ENCODE measurements at regions not wholly inside any gene's neighbourhood (a gene's known extent, or its start where the extent isn't known, plus 50 kb on each side); places are given as distances from the start of the nearest gene placed in this dataset.

DNA sequence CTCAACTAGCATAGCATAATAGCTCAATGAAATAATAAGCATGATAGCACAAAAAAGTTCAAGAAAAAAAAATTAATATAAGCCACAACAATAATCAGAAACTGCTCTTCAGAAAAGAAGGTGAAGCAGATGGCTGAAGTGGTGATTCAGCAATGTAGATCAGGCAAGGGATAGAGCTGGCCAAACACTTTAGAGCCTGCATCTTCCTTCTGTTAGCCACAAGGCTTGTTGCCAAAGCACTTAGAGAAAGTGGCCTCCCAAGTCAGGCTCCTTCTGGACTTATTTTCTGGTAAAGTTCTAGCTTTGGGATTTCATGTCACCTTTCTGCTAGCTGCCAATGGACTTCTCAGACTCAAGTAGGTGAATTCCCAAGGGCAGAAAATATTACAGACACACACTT lies 60.3 kb upstream of the C1orf87 start:
- ATAC-seq (ENCODE audit: low FRiP score) (no peak), DNase-seq (ENCODE audit: low spot score) (no peak)
- TF ChIP-seq, protein P1, sequence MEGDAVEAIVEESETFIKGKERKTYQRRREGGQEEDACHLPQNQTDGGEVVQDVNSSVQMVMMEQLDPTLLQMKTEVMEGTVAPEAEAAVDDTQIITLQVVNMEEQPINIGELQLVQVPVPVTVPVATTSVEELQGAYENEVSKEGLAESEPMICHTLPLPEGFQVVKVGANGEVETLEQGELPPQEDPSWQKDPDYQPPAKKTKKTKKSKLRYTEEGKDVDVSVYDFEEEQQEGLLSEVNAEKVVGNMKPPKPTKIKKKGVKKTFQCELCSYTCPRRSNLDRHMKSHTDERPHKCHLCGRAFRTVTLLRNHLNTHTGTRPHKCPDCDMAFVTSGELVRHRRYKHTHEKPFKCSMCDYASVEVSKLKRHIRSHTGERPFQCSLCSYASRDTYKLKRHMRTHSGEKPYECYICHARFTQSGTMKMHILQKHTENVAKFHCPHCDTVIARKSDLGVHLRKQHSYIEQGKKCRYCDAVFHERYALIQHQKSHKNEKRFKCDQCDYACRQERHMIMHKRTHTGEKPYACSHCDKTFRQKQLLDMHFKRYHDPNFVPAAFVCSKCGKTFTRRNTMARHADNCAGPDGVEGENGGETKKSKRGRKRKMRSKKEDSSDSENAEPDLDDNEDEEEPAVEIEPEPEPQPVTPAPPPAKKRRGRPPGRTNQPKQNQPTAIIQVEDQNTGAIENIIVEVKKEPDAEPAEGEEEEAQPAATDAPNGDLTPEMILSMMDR (IDR thresholded peaks at IDR 0.05), result no peak

DNA sequence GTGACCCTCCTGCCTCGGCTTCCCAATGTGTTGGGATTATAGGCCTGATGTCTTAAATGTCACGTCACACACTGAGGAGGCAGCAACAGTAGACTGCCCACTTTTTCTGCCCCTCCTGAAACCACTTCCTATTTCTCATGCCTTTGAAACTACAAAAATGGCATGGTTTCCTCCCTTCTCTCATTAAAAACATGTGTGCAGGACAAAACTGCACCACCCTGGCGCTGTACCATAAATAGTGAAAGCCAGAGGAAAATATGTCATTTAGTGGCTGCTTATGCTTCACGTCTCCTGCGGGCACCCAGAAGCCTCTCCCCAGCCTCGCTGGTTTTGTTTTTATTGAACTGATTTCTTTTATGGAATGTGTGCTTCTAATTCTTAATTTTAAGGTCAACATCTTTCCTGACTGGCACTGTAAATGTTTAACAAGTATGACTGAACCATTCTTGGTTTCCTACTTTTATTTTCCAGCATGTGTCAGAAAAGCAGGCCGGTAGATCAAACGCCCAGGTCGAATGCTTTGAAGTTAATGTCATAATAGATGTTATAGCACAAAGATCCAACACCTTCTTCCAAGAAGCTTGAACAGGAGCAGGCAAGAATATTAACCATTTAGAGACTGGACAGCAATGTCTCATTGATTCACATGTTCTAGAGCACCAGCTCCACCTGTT lies 59.6 kb upstream of the C1orf87 start:
- ATAC-seq (ENCODE audit: low FRiP score) (no peak), DNase-seq (ENCODE audit: low spot score) (no peak)
- TF ChIP-seq, protein P1 (IDR thresholded peaks at IDR 0.05), result no peak

DNA sequence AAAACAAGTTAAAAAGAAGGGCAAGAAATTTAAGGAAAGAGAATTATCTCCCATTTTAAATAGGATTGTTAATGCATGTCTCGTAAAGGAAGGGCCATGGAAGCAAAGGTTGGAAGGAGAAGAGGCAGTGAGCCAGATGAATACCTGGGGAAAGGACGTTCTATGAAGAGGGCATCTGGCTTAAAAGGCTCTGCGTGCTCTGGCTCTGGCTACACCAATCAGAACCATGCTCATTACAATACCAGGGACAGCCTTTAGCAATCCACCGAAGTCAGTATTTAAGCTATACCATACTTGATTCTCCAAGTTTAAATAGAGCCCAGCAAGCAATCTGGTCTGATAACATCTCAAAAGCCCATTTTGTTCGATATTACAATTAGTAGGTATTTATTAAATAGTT lies 58.5 kb upstream of the C1orf87 start:
- ATAC-seq (ENCODE audit: low FRiP score) (no peak), DNase-seq (ENCODE audit: low spot score) (no peak)
- TF ChIP-seq, protein P1 (IDR thresholded peaks at IDR 0.05), result no peak

DNA sequence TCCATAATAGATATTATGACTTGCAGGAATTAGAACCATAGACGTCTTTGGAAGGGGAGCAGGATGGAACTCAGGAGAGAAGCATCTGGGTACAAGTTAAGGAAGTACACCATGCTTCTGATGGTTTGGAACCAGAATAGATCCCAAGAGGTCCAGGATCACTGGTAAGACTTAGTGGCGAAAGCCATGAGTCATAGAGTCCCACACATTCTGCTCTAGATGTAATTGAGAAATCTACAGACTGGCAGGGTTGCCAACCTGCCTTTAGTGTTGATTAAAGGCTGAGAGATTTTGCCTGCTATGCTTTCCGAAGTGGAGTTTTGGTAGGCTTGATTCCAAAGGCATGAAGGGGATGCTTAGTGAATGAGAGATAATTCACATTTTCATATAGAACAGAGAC lies 57.1 kb upstream of the C1orf87 start:
- no peak for ATAC-seq (ENCODE audit: low FRiP score)
- no peak for DNase-seq (ENCODE audit: low spot score)
- TF ChIP-seq, protein P1 (IDR thresholded peaks at IDR 0.05), result no peak

DNA sequence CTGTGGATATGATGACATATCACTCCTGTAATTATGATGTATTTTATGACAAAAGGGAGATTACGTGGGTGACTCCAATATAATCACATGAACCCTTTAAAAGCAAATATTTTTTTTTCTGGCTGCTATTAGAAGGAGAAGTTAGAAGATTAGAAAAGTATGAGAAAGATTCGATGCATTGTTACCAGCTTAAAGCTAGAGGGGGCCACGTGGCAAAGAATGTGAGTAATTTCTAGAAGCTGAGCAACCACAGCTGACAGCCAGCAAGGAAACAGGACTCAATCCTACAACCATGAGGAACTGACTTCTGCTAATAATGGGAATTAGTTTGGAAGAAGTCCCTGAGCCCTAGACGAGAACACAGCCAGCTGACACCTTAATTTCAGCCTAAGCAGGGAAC lies 56.3 kb upstream of the C1orf87 start:
- ATAC-seq (ENCODE audit: low FRiP score), result no peak
- TF ChIP-seq, protein P1 (IDR thresholded peaks at IDR 0.05), result no peak
- no peak for DNase-seq (ENCODE audit: low spot score)

DNA sequence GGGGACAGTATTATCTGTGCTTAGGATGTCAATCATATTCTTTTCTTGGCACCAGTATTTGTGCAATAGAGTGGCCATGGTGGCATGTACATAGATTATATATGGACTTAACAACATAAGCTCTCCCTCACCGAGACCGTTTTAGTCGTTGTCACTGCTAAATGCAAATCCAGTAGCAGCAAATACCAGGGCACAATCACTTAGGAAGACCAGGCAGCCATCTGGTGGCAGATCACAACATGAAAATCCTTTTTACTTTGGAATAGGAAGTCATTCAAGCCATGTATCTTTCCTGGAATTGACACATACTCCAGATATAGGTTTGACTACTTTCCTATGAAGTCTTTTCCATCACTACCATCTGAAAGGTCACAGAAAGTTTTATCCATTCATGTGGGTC lies 53.2 kb upstream of the C1orf87 start:
- TF ChIP-seq, protein P1 (IDR thresholded peaks at IDR 0.05), result no peak
- no peak for ATAC-seq (ENCODE audit: low FRiP score)
- no peak for DNase-seq (ENCODE audit: low spot score)
